DND-41 (cell line): ENCODE measurements at regions not wholly inside any gene's neighbourhood (a gene's known extent, or its start where the extent isn't known, plus 50 kb on each side); places are given as distances from the start of the nearest gene placed in this dataset.
"Not testable (repeated sequence)": the region's sequence is repeated elsewhere in the genome, so short reads cannot be mapped to it uniquely, and the experiment has no call there.

Experiments used
- ATAC-seq: fragments of 200-7000 bp; cut with Tn5 transposase; 3 replicates; pipeline ENCODE4 v1.9.1; 2021; ENCODE audit warnings: low read depth; ENCODE audit not compliant: insufficient read depth
- DNase-seq: peaks from one replicate; pipeline ENCODE4 v3.0.0-alpha.2; 2020
- H2AFZ ChIP-seq: 2 replicates; pipeline ENCODE4 v1.6.0; 2012; ENCODE audit warnings: low read depth, low read length
- H3K27ac ChIP-seq: 2 replicates; pipeline ENCODE4 v1.5.1; 2012; ENCODE audit warnings: low read length, inconsistent platforms
- H3K27me3 ChIP-seq: fragments of 200-600 bp; sonication (generic); 2 replicates; pipeline ENCODE4 v1.6.0; 2012; ENCODE audit warnings: low read length, mild to moderate bottlenecking, inconsistent platforms; ENCODE audit not compliant: insufficient read depth, poor library complexity
- H3K36me3 ChIP-seq: 2 replicates; pipeline ENCODE4 v1.5.1; 2012; ENCODE audit warnings: low read length, inconsistent platforms; ENCODE audit not compliant: insufficient read depth
- H3K4me1 ChIP-seq: 2 replicates; pipeline ENCODE4 v1.5.1; 2012; ENCODE audit warnings: mild to moderate bottlenecking, low read length; ENCODE audit not compliant: insufficient read depth
- H3K4me2 ChIP-seq: 2 replicates; pipeline ENCODE4 v1.6.0; 2012; ENCODE audit warnings: mild to moderate bottlenecking, moderate library complexity, low read length, inconsistent platforms; ENCODE audit not compliant: insufficient read depth
- H3K4me3 ChIP-seq, 2 experiments: fragments of 200-600 bp in 1 of 2; shearing (Covaris generic) in 1 of 2; 2 replicates each; pipeline ENCODE4 v1.5.1; 2012 to 2016; ENCODE audit warnings: inconsistent platforms in 2 of 2, low read length in 2 of 2, mild to moderate bottlenecking in 2 of 2, low read depth in 1 of 2, moderate library complexity in 1 of 2
- H3K79me2 ChIP-seq: 2 replicates; pipeline ENCODE4 v1.6.0; 2012; ENCODE audit warnings: low read length, inconsistent platforms; ENCODE audit not compliant: insufficient read depth
- H3K9ac ChIP-seq: 2 replicates; pipeline ENCODE4 v1.6.0; 2012; ENCODE audit warnings: low read depth, mild to moderate bottlenecking, inconsistent platforms, low read length, moderate library complexity
- H3K9me3 ChIP-seq: 2 replicates; pipeline ENCODE4 v1.5.1; 2012; ENCODE audit warnings: low read length, moderate library complexity, mild to moderate bottlenecking, inconsistent platforms; ENCODE audit not compliant: insufficient read depth, severe bottlenecking
- H4K20me1 ChIP-seq: 2 replicates; pipeline ENCODE4 v1.6.0; 2012; ENCODE audit warnings: low read length; ENCODE audit not compliant: insufficient read depth
- CTCF ChIP-seq: IDR thresholded peaks from 2 replicates; pipeline ENCODE4 v1.5.1; 2012; ENCODE audit warnings: borderline replicate concordance, low read length, moderate library complexity, mild to moderate bottlenecking; ENCODE audit not compliant: poor library complexity, severe bottlenecking; ENCODE audit errors: extremely low read depth
- EZH2 ChIP-seq: IDR thresholded peaks from 3 replicates; pipeline ENCODE4 v1.6.1; 2012; ENCODE audit warnings: borderline replicate concordance, low read depth, mild to moderate bottlenecking, moderate library complexity, low read length, inconsistent platforms; ENCODE audit not compliant: severe bottlenecking

GRCh38 chr12:47441490-47441889, 264.3 kb downstream of the RPAP3 start:
- no peak overlapping the region for H3K4me2 ChIP-seq
- peaks cover 8% of the 10 kb centered on the region for H3K9me3 ChIP-seq
- no peaks in the 10 kb centered on the region for H3K79me2 ChIP-seq
- H2AFZ ChIP-seq: no peak overlapping the region
- no peak for TF ChIP-seq EZH2
- TF ChIP-seq CTCF: no peak
- H3K4me3 ChIP-seq: no peak overlapping the region
- H4K20me1 ChIP-seq: no peaks in the 10 kb centered on the region
- no peaks in the 10 kb centered on the region for H3K27me3 ChIP-seq
- no peaks in the 10 kb centered on the region for H3K36me3 ChIP-seq
- DNase-seq: no peak
- H3K27ac ChIP-seq: no peak overlapping the region
- H3K4me1 ChIP-seq: no peaks in the 10 kb centered on the region
- no peak overlapping the region for H3K9ac ChIP-seq
- ATAC-seq: no peak

GRCh38 chr12:47438175-47438574, 267.7 kb downstream of the RPAP3 start:
- Histone ChIP-seq H3K79me2 (no peaks in the 10 kb centered on the region), H3K4me3 (no peak overlapping the region), H3K27me3 (no peaks in the 10 kb centered on the region), H3K9me3 (peaks cover 8% of the 10 kb centered on the region), H3K27ac (no peak overlapping the region), H3K9ac (no peak overlapping the region), H3K4me2 (no peak overlapping the region), H2AFZ (no peak overlapping the region), H3K4me1 (no peaks in the 10 kb centered on the region), H4K20me1 (no peaks in the 10 kb centered on the region), H3K36me3 (no peaks in the 10 kb centered on the region)
- DNase-seq (no peak), ATAC-seq (no peak)
- TF ChIP-seq EZH2 (no peak), CTCF (no peak)

DNA sequence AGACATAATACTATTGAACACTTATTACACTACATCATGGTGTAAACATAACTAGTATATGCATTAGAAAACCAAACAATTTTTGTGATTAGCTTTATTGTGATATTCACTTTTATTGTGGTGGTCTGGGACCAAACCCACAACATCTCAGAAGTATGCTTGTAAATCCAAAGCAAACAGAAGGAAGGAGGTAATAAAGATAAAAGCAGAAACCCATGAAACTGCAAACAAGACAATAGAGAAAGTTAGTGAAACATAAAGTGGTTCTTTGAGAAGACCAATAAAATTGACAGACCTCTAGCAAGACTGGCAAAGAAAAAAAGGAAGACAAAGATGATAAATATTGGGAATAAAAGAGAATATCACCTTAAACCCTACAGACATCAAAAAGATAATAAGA, 268.3 kb downstream of the RPAP3 start:
- H3K27me3 ChIP-seq: no peaks in the 10 kb centered on the region
- H2AFZ ChIP-seq: no peak overlapping the region
- ATAC-seq (no peak), DNase-seq (no peak)
- H3K36me3 ChIP-seq: no peaks in the 10 kb centered on the region
- no peak overlapping the region for H3K4me3 ChIP-seq
- no peaks in the 10 kb centered on the region for H3K79me2 ChIP-seq
- H3K27ac ChIP-seq: no peak overlapping the region
- no peak overlapping the region for H3K9ac ChIP-seq
- H3K4me1 ChIP-seq: no peaks in the 10 kb centered on the region
- H4K20me1 ChIP-seq: no peaks in the 10 kb centered on the region
- H3K9me3 ChIP-seq: peaks cover 3% of the 10 kb centered on the region
- no peak for TF ChIP-seq CTCF
- TF ChIP-seq EZH2: no peak
- H3K4me2 ChIP-seq: no peak overlapping the region

DNA sequence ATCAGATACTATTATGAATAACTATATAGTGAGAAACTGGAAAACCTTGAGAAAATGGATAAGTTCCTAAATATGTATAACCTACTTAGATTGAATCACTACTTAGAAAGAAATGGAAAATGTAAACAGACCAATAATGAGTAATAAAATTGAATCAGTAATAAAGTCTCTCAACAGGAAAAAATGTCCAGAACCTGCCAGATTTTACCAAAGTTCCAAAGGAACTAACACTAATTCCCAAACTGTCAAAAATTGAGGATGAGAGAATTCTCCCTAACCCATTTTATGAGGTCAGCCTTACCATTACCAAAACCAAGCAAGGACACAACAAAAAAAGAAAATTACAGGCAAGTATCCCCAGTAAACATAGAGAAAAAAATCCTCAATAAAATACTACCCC, 272.0 kb downstream of the RPAP3 start:
- Histone ChIP-seq H2AFZ (no peak overlapping the region), H3K4me3 (no peak overlapping the region), H3K79me2 (no peaks in the 10 kb centered on the region), H3K36me3 (no peaks in the 10 kb centered on the region), H3K27ac (no peak overlapping the region), H3K4me1 (no peaks in the 10 kb centered on the region), H3K27me3 (no peaks in the 10 kb centered on the region), H4K20me1 (no peaks in the 10 kb centered on the region), H3K9me3 (no peaks in the 10 kb centered on the region), H3K4me2 (no peak overlapping the region), H3K9ac (no peak overlapping the region)
- ATAC-seq (no peak), DNase-seq (no peak)
- TF ChIP-seq EZH2: no peak

DNA sequence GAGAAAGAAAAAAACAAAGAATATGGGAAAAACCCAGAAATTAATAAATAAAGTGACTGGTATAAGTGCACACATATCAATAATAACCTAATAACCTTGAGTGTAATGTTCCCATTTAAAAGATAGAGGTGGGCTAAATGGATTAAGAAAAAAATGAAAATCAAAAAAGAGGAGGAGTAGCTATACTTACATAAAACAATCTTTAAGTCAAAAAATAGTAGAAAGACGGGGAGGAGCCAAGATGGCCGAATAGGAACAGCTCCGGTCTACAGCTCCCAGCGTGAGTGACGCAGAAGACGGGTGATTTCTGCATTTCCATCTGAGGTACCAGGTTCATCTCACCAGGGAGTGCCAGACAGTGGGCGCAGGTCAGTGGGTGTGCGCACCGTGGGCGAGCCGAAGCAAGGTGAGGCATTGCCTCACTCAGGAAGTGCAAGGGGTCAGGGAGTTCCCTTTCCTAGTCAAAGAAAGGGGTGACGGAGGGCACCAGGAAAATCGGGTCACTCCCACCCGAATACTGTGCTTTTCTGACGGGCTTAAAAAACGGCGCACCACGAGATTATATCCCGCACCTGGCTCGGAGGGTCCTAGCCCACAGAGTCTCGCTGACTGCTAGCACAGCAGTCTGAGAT, 279.0 kb downstream of the RPAP3 start:
- H3K4me1 ChIP-seq, H3K27me3 ChIP-seq, DNase-seq, H3K9me3 ChIP-seq, H3K4me3 ChIP-seq, H3K27ac ChIP-seq, H3K9ac ChIP-seq, H3K36me3 ChIP-seq, H3K79me2 ChIP-seq, H4K20me1 ChIP-seq, ATAC-seq, H2AFZ ChIP-seq, H3K4me2 ChIP-seq: not testable (repeated sequence)
